Brain microvascular endothelial cell (primary cell): ENCODE measurements at regions not wholly inside any gene's neighbourhood (a gene's known extent, or its start where the extent isn't known, plus 50 kb on each side); places are given as distances from the start of the nearest gene placed in this dataset.
A peak's percentile ranks its signal among the peaks of the same experiment; 100 is the strongest.

Experiments used
- DNase-seq: peaks from one replicate; pipeline ENCODE4 v3.0.0-alpha.2; 2020
- H3K27ac ChIP-seq: fragments of 250-450 bp; sonication (Bioruptor Pico); 2 replicates; pipeline ENCODE4 v1.5.1; 2020; ENCODE audit warnings: mild to moderate bottlenecking, moderate library complexity
- H3K27me3 ChIP-seq: fragments of 250-450 bp; sonication (Bioruptor Pico); replicated peaks from 2 replicates; pipeline ENCODE4 v1.5.1; 2020; ENCODE audit warnings: mild to moderate bottlenecking
- H3K36me3 ChIP-seq: fragments of 250-450 bp; sonication (Bioruptor Pico); replicated peaks from 2 replicates; pipeline ENCODE4 v1.5.1; 2020; ENCODE audit warnings: mild to moderate bottlenecking
- H3K4me3 ChIP-seq: 2 replicates; pipeline ENCODE4 v1.5.1; 2011; ENCODE audit warnings: low read depth, mild to moderate bottlenecking, control low read depth, low read length, moderate library complexity
- CTCF ChIP-seq: IDR thresholded peaks from 2 replicates; pipeline ENCODE4 v1.5.1; 2011; ENCODE audit warnings: low read depth, mild to moderate bottlenecking, moderate library complexity, low read length, control low read depth, inconsistent platforms; ENCODE audit errors: missing control alignments
- in situ Hi-C: cut with HindIII; loops from 2 replicates; pipeline ENCODE4 v1.10.0; 2017; ENCODE audit warnings: low sequenced_read_pairs, low pct_ligation_motif_present

DNA sequence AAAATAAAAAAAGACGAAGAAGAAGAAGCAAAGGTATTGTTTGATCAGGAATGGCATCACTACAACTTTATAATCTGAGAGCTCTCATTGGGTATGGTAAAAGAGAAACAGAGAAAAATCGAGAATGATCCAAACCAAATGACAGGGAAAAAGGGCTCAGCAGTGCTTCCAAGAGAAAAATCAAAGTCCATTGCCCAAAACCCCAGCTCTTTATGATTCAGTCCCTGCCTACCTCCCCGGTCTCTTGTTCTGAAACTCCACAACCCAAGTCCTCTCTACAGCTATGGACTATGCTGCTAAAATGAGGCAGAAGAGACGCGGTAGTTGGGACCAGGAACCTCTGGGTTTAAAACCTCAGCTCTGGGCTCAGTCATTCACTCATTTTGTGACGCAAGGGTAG lies 341.1 kb upstream of the PPARGC1A start:
- Histone ChIP-seq H3K4me3 (no peak overlapping the region), H3K27me3 (no peaks in the 10 kb centered on the region), H3K27ac (no peak overlapping the region), H3K36me3 (no peaks in the 10 kb centered on the region)
- no peak for TF ChIP-seq CTCF
- in situ Hi-C loops: no loop called here
- no peak for DNase-seq

DNA sequence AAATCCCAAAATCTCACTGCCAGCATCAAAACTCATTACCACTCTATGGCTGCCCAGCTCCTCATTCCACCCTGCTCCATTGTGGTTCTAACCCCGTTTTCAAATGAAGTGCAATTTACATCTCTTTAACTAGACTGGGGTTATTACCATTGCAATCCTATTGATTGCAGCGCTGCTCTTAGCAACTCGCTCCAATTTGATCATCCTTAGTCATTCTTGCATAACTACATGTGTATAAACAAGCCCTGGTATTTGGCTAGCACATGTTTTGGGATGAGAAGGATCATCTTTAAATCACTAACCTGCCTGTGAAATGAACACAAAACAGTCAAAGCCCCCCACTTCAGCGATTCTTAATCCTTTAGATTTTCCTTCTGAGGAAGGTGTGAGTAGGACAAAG lies 340.1 kb upstream of the PPARGC1A start:
- Histone ChIP-seq H3K4me3 (no peak overlapping the region), H3K27ac (no peak overlapping the region), H3K27me3 (no peaks in the 10 kb centered on the region), H3K36me3 (no peaks in the 10 kb centered on the region)
- in situ Hi-C loops: no loop called here
- no peak for DNase-seq
- no peak for TF ChIP-seq CTCF

- Histone ChIP-seq H3K4me3 (no peak overlapping the region), H3K27ac (no peak overlapping the region), H3K36me3 (no peaks in the 10 kb centered on the region), H3K27me3 (no peaks in the 10 kb centered on the region)
- TF ChIP-seq CTCF: no peak
- in situ Hi-C loops: no loop called here
- DNase-seq: no peak
These were observed 338.8 kb upstream of the PPARGC1A start for GRCh38 chr4:24228692-24229091.

DNA sequence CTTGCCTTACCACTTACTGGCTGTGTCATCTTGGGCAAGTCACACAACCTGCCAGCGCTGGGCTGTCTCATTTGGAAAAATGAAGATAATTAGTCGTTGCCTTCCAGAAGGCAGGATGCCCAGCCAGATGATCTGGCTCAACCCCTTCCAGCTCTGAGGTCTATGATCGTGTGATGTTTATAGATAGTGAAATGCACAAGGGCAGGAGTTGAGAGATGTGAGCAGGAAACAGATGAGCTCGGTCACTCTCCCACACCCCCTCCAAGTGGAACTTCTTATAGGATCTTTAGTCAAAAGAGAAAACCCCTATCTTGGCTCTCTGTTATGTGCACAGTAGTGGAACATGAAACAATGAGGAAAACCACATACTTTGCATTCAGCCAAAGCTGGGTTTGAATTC lies 336.8 kb upstream of the PPARGC1A start:
- no peak overlapping the region for H3K4me3 ChIP-seq
- TF ChIP-seq CTCF: no peak
- DNase-seq: no peak
- no peak overlapping the region for H3K27ac ChIP-seq
- no peaks in the 10 kb centered on the region for H3K36me3 ChIP-seq
- H3K27me3 ChIP-seq: no peaks in the 10 kb centered on the region
- in situ Hi-C loops: no loop called here

DNA sequence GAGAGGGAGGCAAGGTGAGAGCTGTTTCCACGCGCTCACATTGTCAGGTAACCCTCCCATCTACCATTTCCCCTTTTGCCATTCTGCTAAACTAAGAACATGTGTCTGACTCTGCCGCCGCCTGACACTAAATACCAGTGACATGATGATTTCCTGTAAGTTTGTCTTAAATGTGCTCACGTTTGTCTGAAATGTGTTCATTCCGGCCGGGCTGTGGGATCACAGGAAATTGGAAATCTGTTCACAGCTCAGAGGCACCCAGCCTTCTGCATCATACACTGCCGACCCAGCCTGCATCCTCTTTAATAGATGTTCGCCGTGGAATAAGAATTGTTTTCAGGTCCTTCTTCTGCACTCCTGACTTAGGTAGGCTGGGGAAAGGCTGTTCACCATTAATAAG lies 336.2 kb upstream of the PPARGC1A start:
- no peak overlapping the region for H3K4me3 ChIP-seq
- H3K27ac ChIP-seq: no peak overlapping the region
- in situ Hi-C loops: no loop called here
- no peaks in the 10 kb centered on the region for H3K36me3 ChIP-seq
- TF ChIP-seq CTCF: no peak
- H3K27me3 ChIP-seq: no peaks in the 10 kb centered on the region
- DNase-seq: peak; percentile 6

- no peak for TF ChIP-seq CTCF
- no peaks in the 10 kb centered on the region for H3K36me3 ChIP-seq
- in situ Hi-C loops: no loop called here
- no peak overlapping the region for H3K4me3 ChIP-seq
- no peak for DNase-seq
- H3K27ac ChIP-seq: no peak overlapping the region
- no peaks in the 10 kb centered on the region for H3K27me3 ChIP-seq
These were observed 334.6 kb upstream of the PPARGC1A start for GRCh38 chr4:24224446-24224845.
